GM10248 (cell line): ENCODE measurements at regions not wholly inside any gene's neighbourhood (a gene's known extent, or its start where the extent isn't known, plus 50 kb on each side); places are given as distances from the start of the nearest gene placed in this dataset.
"Not testable (repeated sequence)": the region's sequence is repeated elsewhere in the genome, so short reads cannot be mapped to it uniquely, and the experiment has no call there.

Source experiments
- CTCF ChIA-PET: fragments of 300-600 bp; sonication (Branson Sonifier 250); formaldehyde crosslinking; extraction: SDS; loops from one replicate; lab custom pipeline; 2021; ENCODE audit warnings: antibody characterized with exemption; lab: Yijun Ruan, JAX
- POLR2A ChIA-PET: fragments of 350-650 bp; sonication (Branson Sonifier 250); formaldehyde crosslinking; extraction: SDS; loops from one replicate; lab custom pipeline; 2020; ENCODE audit warnings: antibody characterized with exemption; lab: Yijun Ruan, JAX
- DNase-seq: peaks from one replicate; pipeline ENCODE4 v3.0.0; 2012; ENCODE audit errors: extremely low spot score
- TF ChIP-seq, protein P1 (sequence below): IDR thresholded peaks from 2 replicates; pipeline ENCODE4 v1.5.1; 2012; ENCODE audit warnings: mild to moderate bottlenecking, low read depth; ENCODE audit errors: extremely low read depth, missing control alignments, control extremely low read depth

DNA sequence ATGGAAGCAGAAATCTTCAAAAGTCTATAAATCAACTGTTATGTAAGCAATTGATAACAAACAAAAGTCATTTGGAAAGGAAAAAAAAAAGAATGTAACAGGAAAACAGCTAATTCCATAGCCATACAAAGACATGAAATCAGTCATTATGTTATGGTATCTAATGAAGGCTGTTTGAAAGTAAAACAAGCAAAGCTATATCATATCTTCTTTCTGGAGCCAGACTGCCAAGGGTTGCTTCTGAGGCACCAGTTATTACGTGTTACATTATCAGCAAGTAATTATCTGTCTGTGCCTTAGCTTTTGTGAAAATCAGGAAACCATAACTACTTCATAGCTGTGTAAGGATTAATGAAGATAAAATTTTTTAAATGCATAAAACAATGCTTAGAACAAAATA, 480.2 kb downstream of the FAT4 start:
- POLR2A ChIA-PET: no interaction called here
- TF ChIP-seq, protein P1, sequence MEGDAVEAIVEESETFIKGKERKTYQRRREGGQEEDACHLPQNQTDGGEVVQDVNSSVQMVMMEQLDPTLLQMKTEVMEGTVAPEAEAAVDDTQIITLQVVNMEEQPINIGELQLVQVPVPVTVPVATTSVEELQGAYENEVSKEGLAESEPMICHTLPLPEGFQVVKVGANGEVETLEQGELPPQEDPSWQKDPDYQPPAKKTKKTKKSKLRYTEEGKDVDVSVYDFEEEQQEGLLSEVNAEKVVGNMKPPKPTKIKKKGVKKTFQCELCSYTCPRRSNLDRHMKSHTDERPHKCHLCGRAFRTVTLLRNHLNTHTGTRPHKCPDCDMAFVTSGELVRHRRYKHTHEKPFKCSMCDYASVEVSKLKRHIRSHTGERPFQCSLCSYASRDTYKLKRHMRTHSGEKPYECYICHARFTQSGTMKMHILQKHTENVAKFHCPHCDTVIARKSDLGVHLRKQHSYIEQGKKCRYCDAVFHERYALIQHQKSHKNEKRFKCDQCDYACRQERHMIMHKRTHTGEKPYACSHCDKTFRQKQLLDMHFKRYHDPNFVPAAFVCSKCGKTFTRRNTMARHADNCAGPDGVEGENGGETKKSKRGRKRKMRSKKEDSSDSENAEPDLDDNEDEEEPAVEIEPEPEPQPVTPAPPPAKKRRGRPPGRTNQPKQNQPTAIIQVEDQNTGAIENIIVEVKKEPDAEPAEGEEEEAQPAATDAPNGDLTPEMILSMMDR: no peak
- no peak for DNase-seq
- CTCF ChIA-PET: interaction anchor here (1.5 to 1.6 kb wide), 2 partner anchors 9 to 31 kb away, joined by 3 to 4 read pairs; no protein-coding TSS in a partner anchor

DNA sequence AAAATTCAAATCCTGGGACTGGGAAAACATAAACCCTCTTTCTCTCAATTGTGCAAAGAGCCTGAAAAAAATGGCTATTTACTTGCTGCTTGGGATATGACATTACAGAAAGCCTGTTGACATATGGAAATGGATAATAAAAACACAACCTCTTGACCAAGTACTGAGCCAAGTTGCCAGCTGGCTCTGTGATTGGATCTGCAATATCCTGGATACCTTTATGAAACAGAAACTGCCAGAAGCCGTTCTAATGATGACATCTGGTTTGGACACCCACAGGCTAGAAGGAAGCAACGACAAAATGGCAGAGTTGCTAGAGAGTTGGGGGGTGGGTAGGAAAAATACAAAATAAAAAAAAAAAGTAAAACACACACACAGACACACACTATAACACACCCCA, 481.4 kb downstream of the FAT4 start:
- CTCF ChIA-PET: interaction anchor here (1.6 kb wide), 1 partner anchor 32 kb away, joined by 4 read pairs; no protein-coding TSS in a partner anchor
- POLR2A ChIA-PET: no interaction called here
- no peak for DNase-seq
- TF ChIP-seq, protein P1: no peak

DNA sequence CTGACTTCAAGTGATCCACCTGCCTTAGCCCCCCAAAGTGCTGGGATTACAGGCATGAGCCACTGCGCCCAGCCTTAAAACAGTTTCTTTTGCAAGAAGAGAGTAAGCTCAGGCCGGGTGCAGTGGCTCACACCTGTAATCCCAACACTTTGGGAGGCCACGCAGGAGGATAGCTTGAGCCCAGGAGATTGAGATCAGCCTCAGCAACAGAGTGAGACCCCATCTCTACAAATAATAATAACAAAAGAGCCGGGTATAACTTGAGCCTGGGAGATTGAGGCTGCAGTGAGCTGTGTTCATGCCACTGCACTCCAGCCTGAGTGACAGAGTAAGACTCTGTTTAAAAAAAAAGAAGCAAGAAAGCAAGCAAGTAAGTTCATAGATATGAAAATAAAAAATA, 482.9 kb downstream of the FAT4 start:
- POLR2A ChIA-PET, DNase-seq, CTCF ChIA-PET: not testable (repeated sequence)

DNA sequence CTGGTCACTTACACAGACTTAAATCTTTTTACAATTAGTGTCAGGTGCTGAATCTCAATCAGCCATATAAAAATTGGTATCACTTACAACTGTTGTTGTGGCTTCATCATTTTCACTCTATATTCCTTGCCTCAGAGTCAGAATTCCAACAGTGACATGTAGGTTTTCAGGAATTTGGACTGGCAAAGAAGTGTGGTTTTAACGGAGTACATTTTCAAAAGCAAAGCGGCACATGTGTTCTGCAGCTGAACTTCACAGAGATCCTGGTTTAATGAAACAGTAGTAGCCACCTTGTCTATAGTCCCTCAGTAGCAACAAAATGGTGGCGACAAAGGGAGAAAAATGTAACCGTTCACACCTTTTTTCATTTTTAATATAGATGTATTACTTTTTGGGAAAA, 486.6 kb downstream of the FAT4 start:
- CTCF ChIA-PET: interaction anchor here (1.3 kb wide), 1 partner anchor 22 kb away, joined by 4 read pairs; no protein-coding TSS in a partner anchor
- no peak for DNase-seq
- POLR2A ChIA-PET: no interaction called here
- TF ChIP-seq, protein P1: no peak

DNA sequence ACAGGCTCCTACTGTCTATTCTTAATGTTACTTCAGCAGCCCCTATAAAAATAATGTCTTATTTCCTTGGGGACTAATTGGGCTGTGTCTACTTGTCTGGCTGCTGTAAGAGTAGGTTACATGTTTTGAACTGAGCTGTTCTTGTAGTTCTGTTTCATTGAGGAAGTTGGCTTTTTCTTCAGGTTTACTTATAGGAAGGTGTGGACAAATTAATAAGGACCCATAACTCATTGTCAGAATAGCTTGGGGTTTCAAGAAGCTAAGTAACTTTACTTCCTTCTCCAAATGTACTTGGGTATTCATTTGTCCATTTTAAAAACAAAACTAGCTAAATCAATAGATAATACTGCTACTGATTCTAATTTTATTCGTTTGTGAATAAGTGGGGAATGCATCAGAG, 487.2 kb downstream of the FAT4 start:
- ChIA-PET CTCF (interaction anchor here (1.3 kb wide), 1 partner anchor 22 kb away, joined by 4 read pairs; no protein-coding TSS in a partner anchor), POLR2A (no interaction called here)
- TF ChIP-seq, protein P1: no peak
- no peak for DNase-seq

DNA sequence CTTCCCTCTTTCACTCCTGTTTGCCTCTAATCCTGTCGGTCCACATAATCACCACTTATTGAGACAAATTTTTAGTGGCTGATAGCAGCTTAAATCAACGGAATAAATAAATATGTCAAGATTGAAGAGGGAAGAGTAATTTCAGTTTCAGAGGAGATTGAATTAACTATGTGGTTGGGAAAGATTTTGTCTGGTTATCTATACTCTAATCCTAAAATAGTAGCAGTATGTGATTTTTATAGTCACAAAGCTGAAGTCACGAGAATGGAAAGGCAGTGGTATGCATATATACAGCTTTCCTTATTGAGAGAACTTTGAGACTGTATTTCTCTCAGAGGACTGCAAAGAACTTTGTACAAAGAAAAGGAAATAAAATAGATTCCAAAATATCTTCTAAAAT, 493.3 kb downstream of the FAT4 start:
- DNase-seq: no peak
- ChIA-PET POLR2A (no interaction called here), CTCF (no interaction called here)
- TF ChIP-seq, protein P1: no peak

DNA sequence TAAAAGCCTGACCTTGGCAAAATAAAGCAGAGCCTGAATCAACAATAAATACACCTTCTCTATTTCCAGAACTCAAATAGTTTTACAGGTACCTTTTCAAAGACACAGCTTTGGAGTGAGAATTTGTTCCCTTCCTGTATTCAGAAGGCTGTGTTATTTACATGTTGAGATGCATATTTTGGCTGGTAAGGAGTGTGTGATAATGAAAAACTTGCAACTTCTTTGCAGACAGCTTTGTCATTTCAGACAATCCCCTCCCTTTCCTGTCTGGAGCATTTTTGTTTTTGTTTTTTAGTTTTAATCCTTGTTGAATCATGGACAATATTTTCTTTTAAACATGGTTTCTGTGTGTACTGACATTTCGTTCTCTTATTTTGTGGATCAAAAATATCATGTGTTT, 493.8 kb downstream of the FAT4 start:
- no peak for DNase-seq
- TF ChIP-seq, protein P1: no peak
- CTCF ChIA-PET: no interaction called here
- POLR2A ChIA-PET: no interaction called here
